PC-3 (cell line): ENCODE measurements at regions not wholly inside any gene's neighbourhood (a gene's known extent, or its start where the extent isn't known, plus 50 kb on each side); places are given as distances from the start of the nearest gene placed in this dataset.

Experiments
- ATAC-seq: fragments of 200-7000 bp; cut with Tn5 transposase; 2 replicates; pipeline ENCODE4 v1.9.1; 2020; ENCODE audit warnings: mild to moderate bottlenecking, moderate library complexity
- BruUV-seq: library from RNA; stranded (reverse); fragments of 400-500 nt; replicated peaks from 2 replicates; lab custom pipeline; 2021; lab: Mats Ljungman, UMichigan
- CTCF ChIA-PET: fragments of 300-600 bp; sonication (Branson Sonifier 250); formaldehyde crosslinking; loops from one replicate; lab custom pipeline; 2022; ENCODE audit warnings: antibody characterized with exemption; lab: Charles Lee
- POLR2A ChIA-PET: fragments of 300-600 bp; sonication (Branson Sonifier 250); formaldehyde crosslinking; loops from one replicate; lab custom pipeline; 2022; ENCODE audit warnings: antibody characterized with exemption; ENCODE audit not compliant: unreplicated experiment; lab: Charles Lee
- DNase-seq: peaks from one replicate; pipeline ENCODE4 v3.0.0-alpha.2; 2015
- H2AFZ ChIP-seq: fragments of 300-600 bp; sonication (generic); 2 replicates; pipeline ENCODE4 v1.6.0; 2016; ENCODE audit warnings: antibody characterized with exemption, low read length
- H3F3A ChIP-seq: fragments of 300-600 bp; sonication (generic); one replicate; pipeline ENCODE4 v1.6.0; 2017; ENCODE audit warnings: antibody characterized with exemption, low read length, control low read depth, mild to moderate bottlenecking; ENCODE audit not compliant: unreplicated experiment
- H3K27ac ChIP-seq: fragments of 300-600 bp; sonication (generic); 2 replicates; pipeline ENCODE4 v1.5.1; 2016; ENCODE audit warnings: mild to moderate bottlenecking, low read length
- H3K27me3 ChIP-seq: fragments of 300-600 bp; sonication (generic); 2 replicates; pipeline ENCODE4 v1.6.1; 2016; ENCODE audit warnings: low read length, mixed read lengths
- H3K36me3 ChIP-seq: fragments of 300-600 bp; sonication (generic); 2 replicates; pipeline ENCODE4 v1.6.1; 2016; ENCODE audit warnings: low read depth, mixed run types, low read length, mixed read lengths
- H3K4me1 ChIP-seq: fragments of 300-600 bp; sonication (generic); 2 replicates; pipeline ENCODE4 v1.5.1; 2016; ENCODE audit warnings: low read length; ENCODE audit not compliant: insufficient read depth
- H3K4me2 ChIP-seq: fragments of 300-600 bp; sonication (generic); 2 replicates; pipeline ENCODE4 v1.6.0; 2016; ENCODE audit warnings: low read length
- H3K4me3 ChIP-seq: fragments of 300-600 bp; sonication (generic); 2 replicates; pipeline ENCODE4 v1.5.1; 2016; ENCODE audit warnings: mild to moderate bottlenecking, low read length, mixed read lengths
- H3K79me2 ChIP-seq: fragments of 300-600 bp; sonication (generic); 2 replicates; pipeline ENCODE4 v1.6.1; 2017; ENCODE audit warnings: low read length, mixed read lengths
- H3K9ac ChIP-seq: fragments of 300-600 bp; sonication (generic); 2 replicates; pipeline ENCODE4 v1.6.0; 2016; ENCODE audit warnings: mild to moderate bottlenecking, low read length
- H3K9me2 ChIP-seq: fragments of 300-600 bp; sonication (generic); replicated peaks from 2 replicates; pipeline ENCODE4 v1.6.1; 2016; ENCODE audit warnings: mixed run types, low read length, mixed read lengths
- H3K9me3 ChIP-seq: fragments of 300-600 bp; sonication (generic); 2 replicates; pipeline ENCODE4 v1.6.1; 2016; ENCODE audit warnings: low read length, mixed read lengths
- H4K20me1 ChIP-seq: fragments of 300-600 bp; sonication (generic); 2 replicates; pipeline ENCODE4 v1.6.1; 2016; ENCODE audit warnings: low read length, mixed read lengths
- EZH2 ChIP-seq: fragments of 300-600 bp; sonication (generic); IDR thresholded peaks from one replicate; pipeline ENCODE4 v1.6.1; 2017; ENCODE audit warnings: antibody characterized with exemption, mild to moderate bottlenecking, low read length; ENCODE audit not compliant: unreplicated experiment
- EZH2phosphoT487 ChIP-seq: fragments of 300-600 bp; sonication (generic); IDR thresholded peaks from 2 replicates; pipeline ENCODE4 v1.6.1; 2018; ENCODE audit warnings: mild to moderate bottlenecking, antibody characterized with exemption, low read length, borderline replicate concordance
- intact Hi-C: fragments of 100-400 bp; cut with micrococcal nuclease; formaldehyde crosslinking; loops from 2 replicates; pipeline ENCODE4 v1.9.0; 2023
- TF ChIP-seq, protein P1 (sequence below): fragments of 300-600 bp; sonication (generic); conservative IDR thresholded peaks from 2 replicates; pipeline ENCODE4 v1.5.1; 2017; ENCODE audit warnings: antibody characterized with exemption, low read depth, mild to moderate bottlenecking, low read length

DNA sequence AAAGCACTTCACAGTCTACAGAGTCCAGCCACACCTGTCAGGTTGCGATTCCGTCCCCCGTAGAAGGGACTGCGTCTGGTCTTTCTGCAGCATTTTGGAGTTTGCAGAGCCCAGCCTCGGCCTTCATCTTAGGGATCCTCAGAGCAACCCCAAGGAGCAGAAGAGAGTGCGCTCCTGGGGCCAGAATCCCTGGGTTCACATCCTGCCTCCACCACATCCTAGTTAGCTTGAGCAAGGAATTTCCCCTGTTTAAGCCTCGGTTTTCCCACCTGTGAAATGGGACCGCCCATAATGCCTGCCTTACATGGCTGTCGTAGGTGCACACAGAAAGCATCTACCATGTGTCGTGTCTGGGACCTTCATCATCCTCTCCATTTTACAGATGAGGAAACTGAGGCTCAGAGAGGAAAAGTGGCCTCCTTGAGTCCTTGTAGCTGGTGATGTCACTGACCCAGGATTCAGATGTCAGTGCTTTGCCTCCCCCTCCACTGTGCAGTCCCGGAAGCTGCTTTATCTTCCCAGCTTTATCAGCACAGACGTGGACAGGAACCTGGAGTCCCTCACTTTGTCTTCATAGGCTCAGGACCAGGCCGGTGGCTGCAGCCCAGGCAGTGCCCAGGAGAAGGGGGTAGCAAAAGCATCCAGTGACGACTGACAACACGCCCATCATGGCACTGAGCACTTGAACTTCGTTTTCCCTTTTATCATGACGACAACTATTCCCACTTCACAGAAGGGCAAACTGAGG is 438.5 kb downstream of the MATN1 start:
- Histone ChIP-seq H3K36me3 (no peaks in the 10 kb centered on the region), H3K27me3 (peaks cover 3% of the 10 kb centered on the region; the same call in 1 of the 2 replicates), H3K79me2 (no peaks in the 10 kb centered on the region), H3K4me3 (no peak overlapping the region), H3K4me2 (no peak overlapping the region), H3K27ac (no peak overlapping the region), H4K20me1 (no peaks in the 10 kb centered on the region), H2AFZ (no peak overlapping the region), H3K9ac (no peak overlapping the region), H3K4me1 (no peaks in the 10 kb centered on the region), H3K9me2 (no peaks in the 10 kb centered on the region), H3F3A (no peaks in the 10 kb centered on the region), H3K9me3 (no peaks in the 10 kb centered on the region)
- ChIA-PET CTCF (no interaction called here), POLR2A (no interaction called here)
- DNase-seq (no peak), ATAC-seq (no peak)
- intact Hi-C loops: no loop called here
- BruUV-seq: no TSS peak
- TF ChIP-seq, protein P1, sequence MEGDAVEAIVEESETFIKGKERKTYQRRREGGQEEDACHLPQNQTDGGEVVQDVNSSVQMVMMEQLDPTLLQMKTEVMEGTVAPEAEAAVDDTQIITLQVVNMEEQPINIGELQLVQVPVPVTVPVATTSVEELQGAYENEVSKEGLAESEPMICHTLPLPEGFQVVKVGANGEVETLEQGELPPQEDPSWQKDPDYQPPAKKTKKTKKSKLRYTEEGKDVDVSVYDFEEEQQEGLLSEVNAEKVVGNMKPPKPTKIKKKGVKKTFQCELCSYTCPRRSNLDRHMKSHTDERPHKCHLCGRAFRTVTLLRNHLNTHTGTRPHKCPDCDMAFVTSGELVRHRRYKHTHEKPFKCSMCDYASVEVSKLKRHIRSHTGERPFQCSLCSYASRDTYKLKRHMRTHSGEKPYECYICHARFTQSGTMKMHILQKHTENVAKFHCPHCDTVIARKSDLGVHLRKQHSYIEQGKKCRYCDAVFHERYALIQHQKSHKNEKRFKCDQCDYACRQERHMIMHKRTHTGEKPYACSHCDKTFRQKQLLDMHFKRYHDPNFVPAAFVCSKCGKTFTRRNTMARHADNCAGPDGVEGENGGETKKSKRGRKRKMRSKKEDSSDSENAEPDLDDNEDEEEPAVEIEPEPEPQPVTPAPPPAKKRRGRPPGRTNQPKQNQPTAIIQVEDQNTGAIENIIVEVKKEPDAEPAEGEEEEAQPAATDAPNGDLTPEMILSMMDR: no peak
- TF ChIP-seq EZH2: no peak
- no peak for TF ChIP-seq EZH2phosphoT487

DNA sequence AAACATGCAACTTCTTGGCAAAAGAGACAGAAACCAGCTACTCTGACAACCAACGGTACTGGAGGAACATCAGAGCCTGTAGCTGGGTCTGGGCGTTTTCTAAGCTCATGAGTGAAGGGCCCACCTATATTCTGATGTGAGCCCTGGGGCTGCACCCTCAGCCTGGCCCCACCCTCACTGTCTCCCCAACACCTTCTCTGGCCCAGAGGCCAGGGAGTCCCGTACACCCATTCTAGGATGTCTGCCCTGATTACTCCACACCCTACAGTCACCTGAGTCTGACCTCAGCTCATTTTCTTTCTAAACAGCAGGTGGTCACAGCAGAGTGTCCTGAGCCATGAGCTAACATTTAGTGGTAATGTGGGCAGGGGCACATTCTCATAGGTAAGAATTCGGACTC is 439.2 kb downstream of the MATN1 start:
- ChIA-PET CTCF (no interaction called here), POLR2A (no interaction called here)
- TF ChIP-seq EZH2 (no peak), EZH2phosphoT487 (no peak)
- TF ChIP-seq, protein P1: no peak
- DNase-seq: no peak
- H3F3A ChIP-seq: no peaks in the 10 kb centered on the region
- no peaks in the 10 kb centered on the region for H3K9me2 ChIP-seq
- no peak overlapping the region for H3K9ac ChIP-seq
- no peaks in the 10 kb centered on the region for H3K79me2 ChIP-seq
- no peak for ATAC-seq
- H3K9me3 ChIP-seq: no peaks in the 10 kb centered on the region
- BruUV-seq: no TSS peak
- intact Hi-C loops: no loop called here
- no peaks in the 10 kb centered on the region for H3K4me1 ChIP-seq
- H3K4me3 ChIP-seq: no peak overlapping the region
- H3K27me3 ChIP-seq: peaks cover 3% of the 10 kb centered on the region; the same call in 1 of the 2 replicates
- H3K36me3 ChIP-seq: no peaks in the 10 kb centered on the region
- no peaks in the 10 kb centered on the region for H4K20me1 ChIP-seq
- no peak overlapping the region for H3K4me2 ChIP-seq
- H3K27ac ChIP-seq: no peak overlapping the region
- H2AFZ ChIP-seq: no peak overlapping the region

DNA sequence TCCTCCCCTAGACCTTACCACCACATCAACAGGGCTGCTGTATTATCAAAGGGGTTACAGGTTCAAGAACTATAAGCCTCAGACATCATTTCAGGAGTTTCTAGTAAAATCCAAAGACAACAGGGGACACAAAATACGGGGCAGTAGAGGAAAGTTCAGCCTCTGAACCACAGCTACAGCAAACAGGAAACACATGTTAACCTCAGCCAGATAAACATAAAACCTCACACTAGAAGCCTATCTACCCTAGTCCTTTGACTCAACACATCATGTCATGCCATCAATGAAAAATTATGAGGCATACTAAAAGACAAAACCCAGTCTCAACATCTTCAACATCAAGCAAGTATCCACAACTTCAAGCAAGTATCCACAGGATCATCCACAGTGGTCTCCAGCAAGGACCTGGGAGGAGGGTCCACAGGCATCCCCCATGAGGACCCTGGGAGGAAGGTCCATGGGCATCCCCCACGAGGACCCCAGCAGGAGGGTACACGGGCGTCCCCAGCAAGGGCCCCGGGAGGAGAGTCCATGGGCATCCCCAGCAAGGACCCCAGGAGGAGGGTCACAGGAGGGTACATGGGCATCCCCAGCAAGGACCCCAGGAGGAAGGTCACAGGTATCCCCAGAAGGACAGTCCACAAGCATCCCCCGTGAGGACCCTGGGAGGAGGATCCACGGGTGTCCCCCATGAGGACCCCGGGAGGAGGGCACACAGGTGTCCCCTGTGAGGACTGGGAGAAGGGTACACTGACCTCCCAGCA is 440.0 kb downstream of the MATN1 start:
- H3K9me3 ChIP-seq: no peaks in the 10 kb centered on the region

More for the DNA sequence above, 440.0 kb downstream of the MATN1 start:
- Histone ChIP-seq H3K4me2 (no peak overlapping the region), H2AFZ (no peak overlapping the region), H3K4me3 (no peak overlapping the region), H3K9me2 (no peaks in the 10 kb centered on the region), H3K36me3 (no peaks in the 10 kb centered on the region), H3F3A (no peaks in the 10 kb centered on the region), H3K9ac (no peak overlapping the region), H3K79me2 (no peaks in the 10 kb centered on the region), H3K27ac (no peak overlapping the region), H3K4me1 (no peaks in the 10 kb centered on the region), H3K27me3 (peaks cover 3% of the 10 kb centered on the region; the same call in 1 of the 2 replicates), H4K20me1 (no peaks in the 10 kb centered on the region)
- CTCF ChIA-PET: no interaction called here
- DNase-seq (no peak), ATAC-seq (no peak)
- no TSS peak for BruUV-seq
- no peak for TF ChIP-seq EZH2phosphoT487
- TF ChIP-seq, protein P1: no peak
- no peak for TF ChIP-seq EZH2
- POLR2A ChIA-PET: no interaction called here
- intact Hi-C loops: no loop called here
